OCI-LY3 (cell line): ENCODE measurements at regions not wholly inside any gene's neighbourhood (a gene's known extent, or its start where the extent isn't known, plus 50 kb on each side); places are given as distances from the start of the nearest gene placed in this dataset.

Experiments used
- H2AFZ ChIP-seq: fragments of 200-600, 300-600 bp; shearing (Covaris generic); 2 replicates; pipeline ENCODE4 v1.6.0; 2014; ENCODE audit warnings: antibody characterized with exemption, low read depth, low read length
- H3K27ac ChIP-seq: fragments of 200-600, 300-600 bp; sonication (generic); 2 replicates; pipeline ENCODE4 v1.5.1; 2014; ENCODE audit warnings: mild to moderate bottlenecking, low read length, moderate library complexity, mixed read lengths
- H3K27me3 ChIP-seq: fragments of 200-600, 300-600 bp; sonication (generic); 2 replicates; pipeline ENCODE4 v1.6.1; 2014; ENCODE audit warnings: low read depth, low read length, mixed read lengths
- H3K36me3 ChIP-seq: fragments of 200-600, 300-600 bp; sonication (generic); replicated peaks from 2 replicates; pipeline ENCODE3; 2014; ENCODE audit warnings: low read depth, low read length, mixed read lengths
- H3K4me1 ChIP-seq: fragments of 300-600, 200-600 bp; sonication (generic); 2 replicates; pipeline ENCODE4 v1.6.1; 2014; ENCODE audit warnings: low read length, mixed read lengths
- H3K4me2 ChIP-seq: fragments of 200-600, 300-600 bp; sonication (generic); 2 replicates; pipeline ENCODE4 v1.6.1; 2014; ENCODE audit warnings: low read length, mixed read lengths
- H3K4me3 ChIP-seq: fragments of 300-600, 200-600 bp; sonication (generic); 2 replicates; pipeline ENCODE4 v1.5.1; 2014; ENCODE audit warnings: antibody characterized with exemption, mild to moderate bottlenecking, low read length, moderate library complexity
- H3K79me2 ChIP-seq: fragments of 300-600, 200-600 bp; shearing (Covaris generic); 2 replicates; pipeline ENCODE4 v1.6.1; 2014; ENCODE audit warnings: mild to moderate bottlenecking, low read length, mixed read lengths
- H3K9ac ChIP-seq: fragments of 300-600, 200-600 bp; shearing (Covaris generic); 2 replicates; pipeline ENCODE4 v1.6.0; 2014; ENCODE audit warnings: mild to moderate bottlenecking, low read length, moderate library complexity
- H3K9me3 ChIP-seq: fragments of 200-600, 300-600 bp; shearing (Covaris generic); 2 replicates; pipeline ENCODE4 v1.6.1; 2014; ENCODE audit warnings: low read length, mixed read lengths; ENCODE audit not compliant: insufficient read depth
- H4K20me1 ChIP-seq: fragments of 200-600, 300-600 bp; sonication (generic); 2 replicates; pipeline ENCODE4 v1.6.1; 2016; ENCODE audit warnings: low read length, mixed read lengths; ENCODE audit not compliant: insufficient read depth
- EZH2phosphoT487 ChIP-seq: fragments of 200-600 bp; shearing (Covaris generic); IDR thresholded peaks from 2 replicates; pipeline ENCODE4 v1.6.1; 2018; ENCODE audit warnings: antibody characterized with exemption, mixed run types, low read depth
- TF ChIP-seq, protein P1 (sequence below): fragments of 200-600, 300-600 bp; sonication (generic); IDR thresholded peaks from 2 replicates; pipeline ENCODE4 v1.5.1; 2014; ENCODE audit warnings: antibody characterized with exemption, low read length, low read depth

GRCh38 chr11:92866679-92867282, 102.7 kb upstream of the MTNR1B start:
- H3K27ac ChIP-seq = no peak overlapping the region
- no peaks in the 10 kb centered on the region for H4K20me1 ChIP-seq
- no peak overlapping the region for H2AFZ ChIP-seq
- no peak overlapping the region for H3K4me3 ChIP-seq
- no peaks in the 10 kb centered on the region for H3K36me3 ChIP-seq
- H3K79me2 ChIP-seq = no peaks in the 10 kb centered on the region
- no peaks in the 10 kb centered on the region for H3K27me3 ChIP-seq
- no peaks in the 10 kb centered on the region for H3K9me3 ChIP-seq
- no peak overlapping the region for H3K9ac ChIP-seq
- no peak for TF ChIP-seq EZH2phosphoT487
- TF ChIP-seq, protein P1, sequence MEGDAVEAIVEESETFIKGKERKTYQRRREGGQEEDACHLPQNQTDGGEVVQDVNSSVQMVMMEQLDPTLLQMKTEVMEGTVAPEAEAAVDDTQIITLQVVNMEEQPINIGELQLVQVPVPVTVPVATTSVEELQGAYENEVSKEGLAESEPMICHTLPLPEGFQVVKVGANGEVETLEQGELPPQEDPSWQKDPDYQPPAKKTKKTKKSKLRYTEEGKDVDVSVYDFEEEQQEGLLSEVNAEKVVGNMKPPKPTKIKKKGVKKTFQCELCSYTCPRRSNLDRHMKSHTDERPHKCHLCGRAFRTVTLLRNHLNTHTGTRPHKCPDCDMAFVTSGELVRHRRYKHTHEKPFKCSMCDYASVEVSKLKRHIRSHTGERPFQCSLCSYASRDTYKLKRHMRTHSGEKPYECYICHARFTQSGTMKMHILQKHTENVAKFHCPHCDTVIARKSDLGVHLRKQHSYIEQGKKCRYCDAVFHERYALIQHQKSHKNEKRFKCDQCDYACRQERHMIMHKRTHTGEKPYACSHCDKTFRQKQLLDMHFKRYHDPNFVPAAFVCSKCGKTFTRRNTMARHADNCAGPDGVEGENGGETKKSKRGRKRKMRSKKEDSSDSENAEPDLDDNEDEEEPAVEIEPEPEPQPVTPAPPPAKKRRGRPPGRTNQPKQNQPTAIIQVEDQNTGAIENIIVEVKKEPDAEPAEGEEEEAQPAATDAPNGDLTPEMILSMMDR = no peak
- peaks cover 6% of the 10 kb centered on the region for H3K4me1 ChIP-seq
- no peak overlapping the region for H3K4me2 ChIP-seq

DNA sequence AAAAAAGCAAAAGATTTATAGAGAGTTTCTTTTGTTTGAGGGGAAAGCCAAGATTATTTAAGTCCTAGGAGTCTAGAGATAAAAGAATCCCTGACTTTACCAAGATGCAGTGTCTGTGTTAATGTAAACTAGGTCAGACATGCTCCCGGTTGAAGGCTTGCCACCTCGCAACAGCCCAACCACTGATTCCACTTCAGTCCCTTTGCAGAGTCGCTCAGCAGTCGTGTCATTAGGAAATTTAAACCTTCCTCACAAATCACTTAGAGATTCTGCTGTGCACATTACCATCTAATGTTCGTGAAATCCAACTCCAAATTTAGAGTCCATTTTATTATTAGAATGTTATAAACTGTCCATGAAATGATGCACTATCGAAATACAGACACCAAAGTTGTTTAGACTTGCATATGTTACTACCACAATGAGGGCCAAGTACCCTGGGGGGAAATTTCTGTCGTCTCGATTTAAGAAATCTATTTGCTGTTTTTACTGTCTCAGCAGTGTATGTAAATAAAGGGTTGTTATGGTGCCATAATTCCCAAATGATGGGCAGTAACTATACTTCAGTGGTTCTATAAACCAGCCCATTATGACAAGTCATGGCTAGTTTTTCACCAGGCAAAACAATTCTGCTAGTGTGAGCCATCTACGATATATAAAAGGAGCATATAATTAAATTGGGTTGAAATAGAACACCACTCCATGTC, 101.4 kb upstream of the MTNR1B start:
- no peaks in the 10 kb centered on the region for H4K20me1 ChIP-seq
- no peaks in the 10 kb centered on the region for H3K9me3 ChIP-seq
- no peaks in the 10 kb centered on the region for H3K36me3 ChIP-seq
- TF ChIP-seq, protein P1 = no peak
- no peaks in the 10 kb centered on the region for H3K79me2 ChIP-seq
- H3K9ac ChIP-seq = no peak overlapping the region
- peaks cover 6% of the 10 kb centered on the region for H3K4me1 ChIP-seq
- no peak overlapping the region for H3K4me2 ChIP-seq
- H3K4me3 ChIP-seq = no peak overlapping the region
- H3K27me3 ChIP-seq = no peaks in the 10 kb centered on the region
- H2AFZ ChIP-seq = no peak overlapping the region
- no peak overlapping the region for H3K27ac ChIP-seq

GRCh38 chr11:92869716-92870115, 99.7 kb upstream of the MTNR1B start:
- no peak overlapping the region for H3K4me2 ChIP-seq
- H3K27ac ChIP-seq = no peak overlapping the region
- no peaks in the 10 kb centered on the region for H3K9me3 ChIP-seq
- H3K4me3 ChIP-seq = no peak overlapping the region
- peaks cover 6% of the 10 kb centered on the region for H3K4me1 ChIP-seq
- no peak overlapping the region for H3K9ac ChIP-seq
- no peak overlapping the region for H2AFZ ChIP-seq
- H3K27me3 ChIP-seq = no peaks in the 10 kb centered on the region
- no peaks in the 10 kb centered on the region for H4K20me1 ChIP-seq
- H3K36me3 ChIP-seq = no peaks in the 10 kb centered on the region
- TF ChIP-seq EZH2phosphoT487 = no peak
- TF ChIP-seq, protein P1 = no peak
- no peaks in the 10 kb centered on the region for H3K79me2 ChIP-seq

- Histone ChIP-seq H3K4me1 (peaks cover 6% of the 10 kb centered on the region), H3K9me3 (no peaks in the 10 kb centered on the region), H2AFZ (no peak overlapping the region), H3K4me3 (no peak overlapping the region), H3K79me2 (no peaks in the 10 kb centered on the region), H4K20me1 (no peaks in the 10 kb centered on the region), H3K36me3 (no peaks in the 10 kb centered on the region), H3K9ac (no peak overlapping the region), H3K27me3 (no peaks in the 10 kb centered on the region), H3K4me2 (no peak overlapping the region), H3K27ac (no peak overlapping the region)
- TF ChIP-seq, protein P1 = no peak
- TF ChIP-seq EZH2phosphoT487 = no peak
These were observed 99.1 kb upstream of the MTNR1B start for GRCh38 chr11:92870196-92870832.
